GM23248 (cell line): ENCODE measurements at regions not wholly inside any gene's neighbourhood (a gene's known extent, or its start where the extent isn't known, plus 50 kb on each side); places are given as distances from the start of the nearest gene placed in this dataset.

Experiments
- DNase-seq: peaks from one replicate; pipeline ENCODE4 v3.0.0-alpha.2; 2015
- H2AFZ ChIP-seq: fragments of 200-600 bp; sonication (generic); 2 replicates; pipeline ENCODE4 v1.6.1; 2016; ENCODE audit warnings: antibody characterized with exemption
- H3F3A ChIP-seq: fragments of 200-600 bp; sonication (generic); 2 replicates; pipeline ENCODE4 v1.6.1; 2016; ENCODE audit warnings: mild to moderate bottlenecking, antibody characterized with exemption, mixed run types; ENCODE audit not compliant: insufficient read depth
- H3K27ac ChIP-seq: fragments of 200-600 bp; sonication (generic); 2 replicates; pipeline ENCODE4 v1.5.1; 2016; ENCODE audit warnings: mild to moderate bottlenecking
- H3K27me3 ChIP-seq: fragments of 200-600 bp; sonication (generic); replicated peaks from 2 replicates; pipeline ENCODE4 v1.6.1; 2016; ENCODE audit warnings: mild to moderate bottlenecking; ENCODE audit not compliant: insufficient read depth
- H3K36me3 ChIP-seq: fragments of 200-600 bp; sonication (generic); 2 replicates; pipeline ENCODE4 v1.6.1; 2016; ENCODE audit warnings: low read depth, mild to moderate bottlenecking
- H3K4me1 ChIP-seq: fragments of 200-600 bp; sonication (generic); 2 replicates; pipeline ENCODE4 v1.6.1; 2016; ENCODE audit warnings: mild to moderate bottlenecking; ENCODE audit not compliant: insufficient read depth
- H3K4me2 ChIP-seq: fragments of 200-600 bp; sonication (generic); one replicate; pipeline ENCODE4 v1.6.1; 2016; ENCODE audit warnings: mild to moderate bottlenecking; ENCODE audit not compliant: unreplicated experiment
- H3K4me3 ChIP-seq: fragments of 200-600 bp; sonication (generic); 2 replicates; pipeline ENCODE4 v1.5.1; 2016; ENCODE audit warnings: mild to moderate bottlenecking
- H3K79me2 ChIP-seq: fragments of 200-600 bp; sonication (generic); 2 replicates; pipeline ENCODE4 v1.6.1; 2016; ENCODE audit warnings: mild to moderate bottlenecking; ENCODE audit not compliant: insufficient read depth
- H3K9ac ChIP-seq: fragments of 200-600 bp; sonication (generic); 2 replicates; pipeline ENCODE4 v1.6.1; 2016; ENCODE audit warnings: mild to moderate bottlenecking
- H3K9me2 ChIP-seq: fragments of 200-600 bp; sonication (generic); 2 replicates; pipeline ENCODE4 v1.6.1; 2016; ENCODE audit warnings: mixed run types, mild to moderate bottlenecking, moderate library complexity; ENCODE audit not compliant: insufficient read depth
- H3K9me3 ChIP-seq: fragments of 200-600 bp; sonication (generic); one replicate; pipeline ENCODE4 v1.6.1; 2017; ENCODE audit warnings: low read depth
- H4K20me1 ChIP-seq: fragments of 200-600 bp; sonication (generic); 2 replicates; pipeline ENCODE4 v1.6.0; 2016; ENCODE audit not compliant: insufficient read depth
- EZH2 ChIP-seq: fragments of 200-600 bp; sonication (generic); IDR thresholded peaks from 2 replicates; pipeline ENCODE4 v1.6.1; 2018; ENCODE audit warnings: antibody characterized with exemption, mild to moderate bottlenecking; ENCODE audit not compliant: insufficient read depth, poor library complexity, severe bottlenecking
- EZH2phosphoT487 ChIP-seq: fragments of 200-600 bp; sonication (generic); IDR thresholded peaks from 2 replicates; pipeline ENCODE4 v1.6.1; 2018; ENCODE audit warnings: antibody characterized with exemption, moderate library complexity, mild to moderate bottlenecking, low read depth; ENCODE audit not compliant: insufficient read depth
- WGBS, 2 experiments: methylation state at CpG; one replicate each; pipeline ENCODE4 v1.1.6; 2015 to 2017; ENCODE audit warnings: low lambda C conversion rate in 2 of 2, low coverage in 1 of 2; ENCODE audit errors: missing lambda C conversion rate in 2 of 2; 5-methylcytosine and 5-hydroxymethylcytosine counted together
- in situ Hi-C: fragments of 300-500 bp; cut with MboI; formaldehyde crosslinking; loops from 2 replicates; pipeline ENCODE4 v1.15.0; 2020

GRCh38 chr12:111268738-111269572 lies 99.9 kb downstream of the PHETA1 start:
- H3K4me3 ChIP-seq, result no peak overlapping the region
- H3K9me3 ChIP-seq, result no peaks in the 10 kb centered on the region
- H3K9me2 ChIP-seq, result no peaks in the 10 kb centered on the region
- no peak overlapping the region for H3K4me2 ChIP-seq
- no peaks in the 10 kb centered on the region for H4K20me1 ChIP-seq
- no peaks in the 10 kb centered on the region for H3K4me1 ChIP-seq
- H3K27ac ChIP-seq, result no peak overlapping the region
- no peaks in the 10 kb centered on the region for H3F3A ChIP-seq
- no peak for TF ChIP-seq EZH2phosphoT487
- no peak for TF ChIP-seq EZH2
- no peaks in the 10 kb centered on the region for H3K79me2 ChIP-seq
- 51% methylated on average over 16 of the region's 16 CpGs for WGBS, 2 experiments
- in situ Hi-C loops, result no loop called here
- no peaks in the 10 kb centered on the region for H3K36me3 ChIP-seq
- H3K9ac ChIP-seq, result no peak overlapping the region
- no peak overlapping the region for H2AFZ ChIP-seq
- DNase-seq, result peak; percentile 22
- H3K27me3 ChIP-seq, result peaks cover 57% of the 10 kb centered on the region

- WGBS, 2 experiments, result 30 to 33% methylated on average over 8 of the region's 8 CpGs
- Histone ChIP-seq H4K20me1 (no peaks in the 10 kb centered on the region), H3K9me3 (no peaks in the 10 kb centered on the region), H3K79me2 (no peaks in the 10 kb centered on the region), H3K9ac (no peak overlapping the region), H3F3A (no peaks in the 10 kb centered on the region), H3K36me3 (no peaks in the 10 kb centered on the region), H2AFZ (no peak overlapping the region), H3K27ac (no peak overlapping the region), H3K9me2 (no peaks in the 10 kb centered on the region), H3K4me2 (no peak overlapping the region), H3K27me3 (peaks cover 41% of the 10 kb centered on the region), H3K4me1 (no peaks in the 10 kb centered on the region), H3K4me3 (no peak overlapping the region)
- no peak for DNase-seq
- no peak for TF ChIP-seq EZH2
- TF ChIP-seq EZH2phosphoT487, result no peak
- in situ Hi-C loops, result no loop called here
These were observed 101.8 kb downstream of the PHETA1 start for GRCh38 chr12:111267144-111267543.

- Histone ChIP-seq H3K36me3 (no peaks in the 10 kb centered on the region), H4K20me1 (no peaks in the 10 kb centered on the region), H3K4me3 (no peak overlapping the region), H3K9ac (no peak overlapping the region), H3K4me2 (no peak overlapping the region), H3K79me2 (no peaks in the 10 kb centered on the region), H3K9me3 (no peaks in the 10 kb centered on the region), H3K27me3 (peaks cover 10% of the 10 kb centered on the region; the same call in 1 of the 2 replicates), H3K27ac (no peak overlapping the region), H2AFZ (no peak overlapping the region), H3K4me1 (no peaks in the 10 kb centered on the region), H3F3A (no peaks in the 10 kb centered on the region), H3K9me2 (no peaks in the 10 kb centered on the region)
- no peak for TF ChIP-seq EZH2phosphoT487
- no peak for TF ChIP-seq EZH2
- WGBS, 2 experiments, result 31 to 42% methylated on average over 6 of the region's 6 CpGs
- in situ Hi-C loops, result no loop called here
- no peak for DNase-seq
These were observed 106.8 kb downstream of the PHETA1 start for GRCh38 chr12:111261911-111262676.

GRCh38 chr12:111260732-111261131 lies 108.2 kb downstream of the PHETA1 start:
- TF ChIP-seq EZH2phosphoT487 (no peak), EZH2 (no peak)
- in situ Hi-C loops, result no loop called here
- no peak overlapping the region for H2AFZ ChIP-seq
- H3K9me3 ChIP-seq, result no peaks in the 10 kb centered on the region
- H3K9me2 ChIP-seq, result no peaks in the 10 kb centered on the region
- WGBS, 2 experiments, result 56 to 62% methylated on average over 5 of the region's 5 CpGs
- no peak overlapping the region for H3K9ac ChIP-seq
- no peaks in the 10 kb centered on the region for H3K4me1 ChIP-seq
- H4K20me1 ChIP-seq, result no peaks in the 10 kb centered on the region
- peaks cover 10% of the 10 kb centered on the region; the same call in 1 of the 2 replicates for H3K27me3 ChIP-seq
- H3K4me3 ChIP-seq, result no peak overlapping the region
- H3K27ac ChIP-seq, result no peak overlapping the region
- DNase-seq, result no peak
- H3F3A ChIP-seq, result no peaks in the 10 kb centered on the region
- no peaks in the 10 kb centered on the region for H3K79me2 ChIP-seq
- H3K36me3 ChIP-seq, result no peaks in the 10 kb centered on the region
- H3K4me2 ChIP-seq, result no peak overlapping the region
